ENCODE measurements at regions not wholly inside any gene's neighbourhood (a gene's known extent, or its start where the extent isn't known, plus 50 kb on each side); places are given as distances from the start of the nearest gene placed in this dataset.

DNA sequence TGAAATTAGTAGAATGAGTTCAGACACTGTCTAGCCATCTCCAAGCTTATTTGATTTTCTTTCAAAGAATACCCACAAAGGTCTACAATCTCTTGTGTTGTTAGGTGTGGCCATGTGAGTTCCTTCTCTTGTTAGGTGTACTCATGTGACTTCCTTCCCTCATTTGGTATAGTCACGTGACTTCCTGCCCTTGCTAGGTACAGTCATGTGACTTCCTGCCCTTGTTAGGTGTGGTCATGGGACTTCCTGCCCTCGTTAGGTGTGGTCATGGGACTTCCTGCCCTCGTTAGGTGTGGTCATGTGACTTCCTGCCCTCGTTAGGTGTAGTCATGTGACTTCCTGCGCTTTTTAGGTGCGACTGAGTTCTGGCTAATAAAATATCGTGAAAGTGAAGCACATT is 179.6 kb downstream of the TMX1 start:
- TF ChIP-seq, protein P1, sequence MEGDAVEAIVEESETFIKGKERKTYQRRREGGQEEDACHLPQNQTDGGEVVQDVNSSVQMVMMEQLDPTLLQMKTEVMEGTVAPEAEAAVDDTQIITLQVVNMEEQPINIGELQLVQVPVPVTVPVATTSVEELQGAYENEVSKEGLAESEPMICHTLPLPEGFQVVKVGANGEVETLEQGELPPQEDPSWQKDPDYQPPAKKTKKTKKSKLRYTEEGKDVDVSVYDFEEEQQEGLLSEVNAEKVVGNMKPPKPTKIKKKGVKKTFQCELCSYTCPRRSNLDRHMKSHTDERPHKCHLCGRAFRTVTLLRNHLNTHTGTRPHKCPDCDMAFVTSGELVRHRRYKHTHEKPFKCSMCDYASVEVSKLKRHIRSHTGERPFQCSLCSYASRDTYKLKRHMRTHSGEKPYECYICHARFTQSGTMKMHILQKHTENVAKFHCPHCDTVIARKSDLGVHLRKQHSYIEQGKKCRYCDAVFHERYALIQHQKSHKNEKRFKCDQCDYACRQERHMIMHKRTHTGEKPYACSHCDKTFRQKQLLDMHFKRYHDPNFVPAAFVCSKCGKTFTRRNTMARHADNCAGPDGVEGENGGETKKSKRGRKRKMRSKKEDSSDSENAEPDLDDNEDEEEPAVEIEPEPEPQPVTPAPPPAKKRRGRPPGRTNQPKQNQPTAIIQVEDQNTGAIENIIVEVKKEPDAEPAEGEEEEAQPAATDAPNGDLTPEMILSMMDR (conservative IDR thresholded peaks at IDR 0.05; ENCODE audit: low read depth in 2 of 2), result no peak
- TF ChIP-seq, protein P2, sequence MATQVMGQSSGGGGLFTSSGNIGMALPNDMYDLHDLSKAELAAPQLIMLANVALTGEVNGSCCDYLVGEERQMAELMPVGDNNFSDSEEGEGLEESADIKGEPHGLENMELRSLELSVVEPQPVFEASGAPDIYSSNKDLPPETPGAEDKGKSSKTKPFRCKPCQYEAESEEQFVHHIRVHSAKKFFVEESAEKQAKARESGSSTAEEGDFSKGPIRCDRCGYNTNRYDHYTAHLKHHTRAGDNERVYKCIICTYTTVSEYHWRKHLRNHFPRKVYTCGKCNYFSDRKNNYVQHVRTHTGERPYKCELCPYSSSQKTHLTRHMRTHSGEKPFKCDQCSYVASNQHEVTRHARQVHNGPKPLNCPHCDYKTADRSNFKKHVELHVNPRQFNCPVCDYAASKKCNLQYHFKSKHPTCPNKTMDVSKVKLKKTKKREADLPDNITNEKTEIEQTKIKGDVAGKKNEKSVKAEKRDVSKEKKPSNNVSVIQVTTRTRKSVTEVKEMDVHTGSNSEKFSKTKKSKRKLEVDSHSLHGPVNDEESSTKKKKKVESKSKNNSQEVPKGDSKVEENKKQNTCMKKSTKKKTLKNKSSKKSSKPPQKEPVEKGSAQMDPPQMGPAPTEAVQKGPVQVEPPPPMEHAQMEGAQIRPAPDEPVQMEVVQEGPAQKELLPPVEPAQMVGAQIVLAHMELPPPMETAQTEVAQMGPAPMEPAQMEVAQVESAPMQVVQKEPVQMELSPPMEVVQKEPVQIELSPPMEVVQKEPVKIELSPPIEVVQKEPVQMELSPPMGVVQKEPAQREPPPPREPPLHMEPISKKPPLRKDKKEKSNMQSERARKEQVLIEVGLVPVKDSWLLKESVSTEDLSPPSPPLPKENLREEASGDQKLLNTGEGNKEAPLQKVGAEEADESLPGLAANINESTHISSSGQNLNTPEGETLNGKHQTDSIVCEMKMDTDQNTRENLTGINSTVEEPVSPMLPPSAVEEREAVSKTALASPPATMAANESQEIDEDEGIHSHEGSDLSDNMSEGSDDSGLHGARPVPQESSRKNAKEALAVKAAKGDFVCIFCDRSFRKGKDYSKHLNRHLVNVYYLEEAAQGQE (IDR thresholded peaks at IDR 0.05; ENCODE audit: unreplicated experiment), result no peak
- TF ChIP-seq ETS1 (IDR thresholded peaks at IDR 0.05), result no peak
- no peak for TF ChIP-seq POLR2AphosphoS5 (IDR thresholded peaks at IDR 0.05; ENCODE audit: low read depth)
- TF ChIP-seq EZH2 (IDR thresholded peaks at IDR 0.05; ENCODE audit: low read depth, unreplicated experiment), result no peak
- no peak for TF ChIP-seq CREB1 (CRISPR knock-in tag; IDR thresholded peaks at IDR 0.05; ENCODE audit: low read depth)
- no peak for TF ChIP-seq EZH2phosphoT487 (IDR thresholded peaks at IDR 0.05; ENCODE audit: unreplicated experiment)
- TF ChIP-seq STAT1 (IDR thresholded peaks at IDR 0.05; ENCODE audit: unreplicated experiment), result no peak
